SK-N-SH (cell line): ENCODE measurements at regions not wholly inside any gene's neighbourhood (a gene's known extent, or its start where the extent isn't known, plus 50 kb on each side); places are given as distances from the start of the nearest gene placed in this dataset.

Experiments used
- CTCF ChIP-seq: fragments of 200-600 bp; sonication (generic); IDR thresholded peaks from 2 replicates; pipeline ENCODE4 v1.6.1; 2017; ENCODE audit warnings: antibody characterized with exemption, mild to moderate bottlenecking, moderate library complexity
- EP300 ChIP-seq, 2 experiments: IDR thresholded peaks; 2 replicates each; pipeline versions ENCODE4 v1.4.0 to v1.6.1; 2012; ENCODE audit warnings: borderline replicate concordance in 1 of 2, low read depth in 1 of 2, low read length in 1 of 2
- FOXJ3 ChIP-seq: sonication (generic); formaldehyde crosslinking; IDR thresholded peaks from 2 replicates; pipeline ENCODE4 v1.5.1; 2020; ENCODE audit warnings: mild to moderate bottlenecking, missing genetic modification reagents
- MAX ChIP-seq: IDR thresholded peaks from 2 replicates; pipeline ENCODE4 v1.4.0; 2012; ENCODE audit warnings: low read depth
- POLR2AphosphoS5 ChIP-seq: IDR thresholded peaks from 2 replicates; pipeline ENCODE4 v1.6.1; 2012; ENCODE audit warnings: low read depth, low read length
- RAD21 ChIP-seq: IDR thresholded peaks from 2 replicates; pipeline ENCODE4 v1.6.1; 2012; ENCODE audit warnings: mild to moderate bottlenecking, low read length
- SMC3 ChIP-seq: IDR thresholded peaks from 2 replicates; pipeline ENCODE4 v1.6.1; 2012; ENCODE audit warnings: low read depth, low read length, improper control_type of control experiment
- TCF12 ChIP-seq: IDR thresholded peaks from 2 replicates; pipeline ENCODE4 v1.4.0; 2012

GRCh38 chr1:73899311-73899710 is 298.7 kb downstream of the LRRIQ3 start:
- TF ChIP-seq RAD21 (no peak), CTCF (no peak), POLR2AphosphoS5 (no peak), MAX (no peak), SMC3 (no peak), FOXJ3 (CRISPR knock-in tag) (no peak), EP300 (IDR thresholded peaks at IDR 0.05; ENCODE audit: borderline replicate concordance in 1 of 2, low read depth in 1 of 2, low read length in 1 of 2) (no peak), TCF12 (no peak)
